Caco-2 (cell line): ENCODE measurements at regions not wholly inside any gene's neighbourhood (a gene's known extent, or its start where the extent isn't known, plus 50 kb on each side); places are given as distances from the start of the nearest gene placed in this dataset.

Experiments used
- BruUV-seq: library from RNA; stranded (reverse); fragments of 400-500 nt; replicated peaks from 2 replicates; lab custom pipeline; 2021; lab: Mats Ljungman, UMichigan
- CTCF ChIA-PET: fragments of 300-600 bp; sonication (Branson Sonifier 250); formaldehyde crosslinking; loops from one replicate; lab custom pipeline; 2022; ENCODE audit warnings: antibody characterized with exemption; lab: Charles Lee
- POLR2A ChIA-PET: fragments of 300-600 bp; sonication (Branson Sonifier 250); formaldehyde crosslinking; loops from one replicate; lab custom pipeline; 2022; ENCODE audit warnings: antibody characterized with exemption; lab: Charles Lee
- DNase-seq, 2 experiments: peaks; one replicate each; pipeline versions ENCODE4 v3.0.0 to v3.0.0-alpha.2; 2020 to 2022
- H3K27me3 ChIP-seq: replicated peaks from 2 replicates; pipeline ENCODE4 v1.6.0; 2011; ENCODE audit warnings: low read length; ENCODE audit not compliant: control insufficient read depth, insufficient read depth
- H3K36me3 ChIP-seq: 2 replicates; pipeline ENCODE4 v1.5.1; 2011; ENCODE audit warnings: low read length; ENCODE audit not compliant: control insufficient read depth, insufficient read depth
- H3K4me1 ChIP-seq: fragments of 250-450 bp; sonication (Bioruptor Pico); 2 replicates; pipeline ENCODE4 v1.5.1; 2020; ENCODE audit warnings: mild to moderate bottlenecking
- H3K4me3 ChIP-seq: 2 replicates; pipeline ENCODE4 v1.5.1; 2011; ENCODE audit warnings: low read depth, mild to moderate bottlenecking, control low read depth, low read length
- H3K9me3 ChIP-seq: fragments of 250-450 bp; sonication (Bioruptor Pico); 2 replicates; pipeline ENCODE4 v1.5.1; 2020; ENCODE audit warnings: mild to moderate bottlenecking, moderate library complexity
- H3K27ac Mint-ChIP-seq: one replicate; pipeline ENCODE4 v1.8.0; 2022; ENCODE audit warnings: mixed read lengths; ENCODE audit not compliant: unreplicated experiment
- H3K27me3 Mint-ChIP-seq: one replicate; pipeline ENCODE4 v1.8.0; 2022; ENCODE audit warnings: mixed read lengths; ENCODE audit not compliant: insufficient read depth, unreplicated experiment
- H3K36me3 Mint-ChIP-seq: one replicate; pipeline ENCODE4 v1.8.0; 2022; ENCODE audit warnings: mild to moderate bottlenecking, mixed read lengths; ENCODE audit not compliant: insufficient read depth, unreplicated experiment
- H3K4me1 Mint-ChIP-seq: one replicate; pipeline ENCODE4 v1.8.0; 2022; ENCODE audit warnings: low read depth, mixed read lengths; ENCODE audit not compliant: unreplicated experiment
- H3K4me3 Mint-ChIP-seq: one replicate; pipeline ENCODE4 v1.8.0; 2022; ENCODE audit warnings: mild to moderate bottlenecking, moderate library complexity, mixed read lengths; ENCODE audit not compliant: unreplicated experiment
- H3K9me3 Mint-ChIP-seq: one replicate; pipeline ENCODE4 v1.8.0; 2022; ENCODE audit warnings: mixed read lengths; ENCODE audit not compliant: unreplicated experiment
- intact Hi-C: fragments of 100-400 bp; cut with micrococcal nuclease; formaldehyde crosslinking; loops from one replicate; pipeline ENCODE4 v1.10.0; 2022; ENCODE audit not compliant: unreplicated experiment
- TF ChIP-seq, protein P1 (sequence below), 2 experiments: fragments of 200-600 bp in 1 of 2; IDR thresholded peaks; 1 replicate in 1 of 2; 2 replicates in 1 of 2; pipeline versions ENCODE4 v1.5.1 to v1.8.0; 2011 to 2022; ENCODE audit warnings: antibody characterized with exemption in 1 of 2, control low read depth in 1 of 2, inconsistent platforms in 1 of 2, low read depth in 1 of 2, low read length in 1 of 2, mild to moderate bottlenecking in 1 of 2, moderate library complexity in 1 of 2; ENCODE audit not compliant: insufficient read depth in 1 of 2, severe bottlenecking in 1 of 2, unreplicated experiment in 1 of 2

- DNase-seq: no peak
- H3K4me3 Mint-ChIP-seq: no peak overlapping the region
- Histone ChIP-seq H3K4me1 (peaks cover 4% of the 10 kb centered on the region; the same call in 1 of the 2 replicates), H3K9me3 (no peaks in the 10 kb centered on the region), H3K4me3 (no peak overlapping the region), H3K36me3 (no peaks in the 10 kb centered on the region), H3K27me3 (no peaks in the 10 kb centered on the region)
- ChIA-PET CTCF (interaction anchor here (1.0 kb wide), 1 partner anchor 264 kb away, joined by 3 read pairs; no protein-coding TSS in a partner anchor), POLR2A (no interaction called here)
- intact Hi-C loops: no loop called here
- no peaks in the 10 kb centered on the region for H3K27me3 Mint-ChIP-seq
- no peak overlapping the region for H3K27ac Mint-ChIP-seq
- no peaks in the 10 kb centered on the region for H3K9me3 Mint-ChIP-seq
- no TSS peak for BruUV-seq
- H3K4me1 Mint-ChIP-seq: peaks cover 20% of the 10 kb centered on the region
- TF ChIP-seq, protein P1, sequence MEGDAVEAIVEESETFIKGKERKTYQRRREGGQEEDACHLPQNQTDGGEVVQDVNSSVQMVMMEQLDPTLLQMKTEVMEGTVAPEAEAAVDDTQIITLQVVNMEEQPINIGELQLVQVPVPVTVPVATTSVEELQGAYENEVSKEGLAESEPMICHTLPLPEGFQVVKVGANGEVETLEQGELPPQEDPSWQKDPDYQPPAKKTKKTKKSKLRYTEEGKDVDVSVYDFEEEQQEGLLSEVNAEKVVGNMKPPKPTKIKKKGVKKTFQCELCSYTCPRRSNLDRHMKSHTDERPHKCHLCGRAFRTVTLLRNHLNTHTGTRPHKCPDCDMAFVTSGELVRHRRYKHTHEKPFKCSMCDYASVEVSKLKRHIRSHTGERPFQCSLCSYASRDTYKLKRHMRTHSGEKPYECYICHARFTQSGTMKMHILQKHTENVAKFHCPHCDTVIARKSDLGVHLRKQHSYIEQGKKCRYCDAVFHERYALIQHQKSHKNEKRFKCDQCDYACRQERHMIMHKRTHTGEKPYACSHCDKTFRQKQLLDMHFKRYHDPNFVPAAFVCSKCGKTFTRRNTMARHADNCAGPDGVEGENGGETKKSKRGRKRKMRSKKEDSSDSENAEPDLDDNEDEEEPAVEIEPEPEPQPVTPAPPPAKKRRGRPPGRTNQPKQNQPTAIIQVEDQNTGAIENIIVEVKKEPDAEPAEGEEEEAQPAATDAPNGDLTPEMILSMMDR (IDR thresholded peaks at IDR 0.05; ENCODE audit: insufficient read depth in 1 of 2, low read depth in 1 of 2, low read length in 1 of 2, severe bottlenecking in 1 of 2, unreplicated experiment in 1 of 2): no peak
- H3K36me3 Mint-ChIP-seq: no peaks in the 10 kb centered on the region
Measured at GRCh38 chr5:72630081-72630480, 122.9 kb upstream of the ZNF366 start.

- CTCF ChIA-PET: no interaction called here
- Mint-ChIP-seq H3K27me3 (no peaks in the 10 kb centered on the region), H3K36me3 (no peaks in the 10 kb centered on the region), H3K4me1 (peaks cover 20% of the 10 kb centered on the region), H3K27ac (no peak overlapping the region), H3K4me3 (no peak overlapping the region), H3K9me3 (no peaks in the 10 kb centered on the region)
- no peak overlapping the region for H3K4me3 ChIP-seq
- peak in 1 of 2 experiments; percentile 5 for DNase-seq
- H3K9me3 ChIP-seq: no peaks in the 10 kb centered on the region
- BruUV-seq: no TSS peak
- TF ChIP-seq, protein P1 (IDR thresholded peaks at IDR 0.05; ENCODE audit: insufficient read depth in 1 of 2, low read depth in 1 of 2, low read length in 1 of 2, severe bottlenecking in 1 of 2, unreplicated experiment in 1 of 2): no peak
- POLR2A ChIA-PET: no interaction called here
- intact Hi-C loops: no loop called here
- H3K4me1 ChIP-seq: peaks cover 4% of the 10 kb centered on the region; the same call in 1 of the 2 replicates
- H3K36me3 ChIP-seq: no peaks in the 10 kb centered on the region
- no peaks in the 10 kb centered on the region for H3K27me3 ChIP-seq
Measured at GRCh38 chr5:72628771-72629371, 121.7 kb upstream of the ZNF366 start.

- ChIA-PET POLR2A (no interaction called here), CTCF (interaction anchor here (2.0 kb wide), 1 partner anchor 14 kb away, joined by 5 read pairs; no protein-coding TSS in a partner anchor)
- H3K4me3 ChIP-seq: no peak overlapping the region
- no peaks in the 10 kb centered on the region for H3K36me3 ChIP-seq
- Mint-ChIP-seq H3K4me3 (no peak overlapping the region), H3K27me3 (no peaks in the 10 kb centered on the region), H3K4me1 (peaks cover 20% of the 10 kb centered on the region), H3K36me3 (no peaks in the 10 kb centered on the region), H3K9me3 (no peaks in the 10 kb centered on the region), H3K27ac (no peak overlapping the region)
- intact Hi-C loops: no loop called here
- no peaks in the 10 kb centered on the region for H3K9me3 ChIP-seq
- H3K27me3 ChIP-seq: no peaks in the 10 kb centered on the region
- TF ChIP-seq, protein P1 (IDR thresholded peaks at IDR 0.05; ENCODE audit: insufficient read depth in 1 of 2, low read depth in 1 of 2, low read length in 1 of 2, severe bottlenecking in 1 of 2, unreplicated experiment in 1 of 2): no peak
- DNase-seq: no peak
- no TSS peak for BruUV-seq
- H3K4me1 ChIP-seq: peaks cover 4% of the 10 kb centered on the region; the same call in 1 of the 2 replicates
Measured at GRCh38 chr5:72625332-72625731, 118.1 kb upstream of the ZNF366 start.
